ENCODE measurements at regions not wholly inside any gene's neighbourhood (a gene's known extent, or its start where the extent isn't known, plus 50 kb on each side); places are given as distances from the start of the nearest gene placed in this dataset.

GRCh38 chr10:10779511-10779910, 238.2 kb upstream of the CELF2 start:
- POLR2A ChIA-PET: no interaction called here
- CTCF ChIA-PET: no interaction called here

- POLR2A ChIA-PET: no interaction called here
- CTCF ChIA-PET: no interaction called here
These were observed 236.9 kb upstream of the CELF2 start for GRCh38 chr10:10780746-10781145.

GRCh38 chr10:10782603-10783002, 235.1 kb upstream of the CELF2 start:
- ChIA-PET POLR2A (no interaction called here), CTCF (no interaction called here)

- ChIA-PET CTCF (no interaction called here), POLR2A (no interaction called here)
These were observed 232.0 kb upstream of the CELF2 start for GRCh38 chr10:10785627-10786026.

- POLR2A ChIA-PET: no interaction called here
- CTCF ChIA-PET: no interaction called here
These were observed 231.3 kb upstream of the CELF2 start for GRCh38 chr10:10786109-10787090.

- ChIA-PET CTCF (no interaction called here), POLR2A (no interaction called here)
These were observed 230.1 kb upstream of the CELF2 start for GRCh38 chr10:10787586-10787985.

- CTCF ChIA-PET: no interaction called here
These were observed 228.9 kb upstream of the CELF2 start for GRCh38 chr10:10788761-10789160.

GRCh38 chr10:10791869-10792268, 225.8 kb upstream of the CELF2 start:
- ChIA-PET CTCF (no interaction called here), POLR2A (interaction anchor here (0.6 kb wide), 1 partner anchor 301 kb away, joined by 4 read pairs; no protein-coding TSS in a partner anchor)

More at GRCh38 chr10:10788761-10789160, 228.9 kb upstream of the CELF2 start:
- POLR2A ChIA-PET: no interaction called here

- ChIA-PET CTCF (no interaction called here), POLR2A (no interaction called here)
These were observed 225.0 kb upstream of the CELF2 start for GRCh38 chr10:10792681-10793080.

GRCh38 chr10:10794046-10794445, 223.6 kb upstream of the CELF2 start:
- ChIA-PET CTCF (no interaction called here), POLR2A (no interaction called here)

GRCh38 chr10:10794791-10795191, 222.9 kb upstream of the CELF2 start:
- ChIA-PET CTCF (no interaction called here), POLR2A (no interaction called here)

- CTCF ChIA-PET: no interaction called here
- POLR2A ChIA-PET: no interaction called here
These were observed 221.5 kb upstream of the CELF2 start for GRCh38 chr10:10796061-10796773.

GRCh38 chr10:10796774-10797415, 220.8 kb upstream of the CELF2 start:
- CTCF ChIA-PET: no interaction called here
- POLR2A ChIA-PET: no interaction called here

GRCh38 chr10:10797513-10797912, 220.2 kb upstream of the CELF2 start:
- ChIA-PET POLR2A (no interaction called here), CTCF (no interaction called here)

GRCh38 chr10:10798102-10798863, 219.4 kb upstream of the CELF2 start:
- ChIA-PET CTCF (no interaction called here), POLR2A (no interaction called here)

- ChIA-PET POLR2A (no interaction called here), CTCF (no interaction called here)
These were observed 218.8 kb upstream of the CELF2 start for GRCh38 chr10:10798864-10799192.

GRCh38 chr10:10800961-10801360, 216.7 kb upstream of the CELF2 start:
- CTCF ChIA-PET: no interaction called here

GRCh38 chr10:10803278-10803677, 214.4 kb upstream of the CELF2 start:
- CTCF ChIA-PET: no interaction called here

More at GRCh38 chr10:10800961-10801360, 216.7 kb upstream of the CELF2 start:
- POLR2A ChIA-PET: interaction anchor here (0.6 kb wide), 1 partner anchor 85 kb away, joined by 5 read pairs; no protein-coding TSS in a partner anchor

GRCh38 chr10:10804061-10804460, 213.6 kb upstream of the CELF2 start:
- CTCF ChIA-PET: no interaction called here
- POLR2A ChIA-PET: no interaction called here

More at GRCh38 chr10:10803278-10803677, 214.4 kb upstream of the CELF2 start:
- POLR2A ChIA-PET: no interaction called here
